ENCODE measurements at regions not wholly inside any gene's neighbourhood (a gene's known extent, or its start where the extent isn't known, plus 50 kb on each side); places are given as distances from the start of the nearest gene placed in this dataset.

- no peak for TF ChIP-seq CTCF (IDR thresholded peaks at IDR 0.05)
- TF ChIP-seq POLR2A (IDR thresholded peaks at IDR 0.05): no peak
These were observed 148.0 kb upstream of the MBNL1 start for GRCh38 chr3:152120601-152121269.

Data from esophagus squamous epithelium (tissue), 4 donors.